ENCODE measurements at regions not wholly inside any gene's neighbourhood (a gene's known extent, or its start where the extent isn't known, plus 50 kb on each side); places are given as distances from the start of the nearest gene placed in this dataset.
A peak's percentile ranks its signal among the peaks of the same experiment; 100 is the strongest.

DNA sequence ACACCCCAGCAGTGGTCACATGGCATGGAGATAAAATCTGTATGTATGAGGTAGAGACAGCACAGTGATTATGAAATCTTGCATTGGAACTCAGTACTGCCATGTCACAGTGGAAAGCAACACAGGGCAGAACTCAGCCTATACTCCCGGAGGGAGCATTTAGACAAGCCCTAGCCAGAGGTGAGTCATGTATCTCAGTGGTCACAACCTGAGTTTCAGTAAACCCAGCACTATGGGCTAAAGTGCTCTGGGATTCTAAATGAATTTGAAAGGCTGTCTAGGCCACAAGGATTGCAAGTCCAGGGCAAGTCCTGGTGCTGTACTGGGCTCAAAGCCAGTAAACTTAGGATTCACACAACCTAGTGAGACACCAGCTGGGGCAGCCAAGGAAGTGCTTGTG, 1717.1 kb upstream of the RAG2 start:
- H3K9me3 ChIP-seq, result peaks cover 0 to 26% (median 7%) of the 10 kb centered on the region in 4 donors

DNA sequence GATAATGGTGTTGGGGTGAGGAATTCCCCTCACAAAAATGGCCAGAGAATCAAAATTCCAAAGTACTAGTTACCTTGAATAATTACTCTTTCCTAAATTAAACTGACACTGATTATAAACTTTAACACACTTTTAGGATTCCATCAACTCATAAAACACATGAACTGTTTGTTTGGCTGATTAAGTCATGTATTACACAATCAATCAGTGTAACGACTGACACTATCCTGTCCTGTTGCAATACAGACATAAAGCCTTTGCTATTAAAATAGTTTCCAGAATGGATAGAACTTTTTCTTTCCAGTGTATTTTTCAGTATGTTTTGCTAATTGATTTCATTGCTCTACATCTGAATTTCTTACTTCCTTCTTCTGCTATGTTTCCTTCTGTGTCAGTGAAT, 1709.4 kb upstream of the RAG2 start:
- Histone ChIP-seq H3K4me3 (no peak overlapping the region), H3K4me1 (no peaks in the 10 kb centered on the region), H3K9me3 (peaks cover 0 to 8% (median 0%) of the 10 kb centered on the region in 4 donors), H3K27me3 (no peaks in the 10 kb centered on the region), H3K27ac (no peak overlapping the region), H3K36me3 (no peaks in the 10 kb centered on the region)
- WGBS, 5 donors, result 60 to 84% (median 74%) methylated on average over 1 of the region's 1 CpG
- intact Hi-C loops (cut with DNase I; ENCODE audit: low total_unique reads), result no loop called here
- DNase-seq, result no peak
- no peak for TF ChIP-seq POLR2A (IDR thresholded peaks at IDR 0.05)
- no peak for TF ChIP-seq EP300 (IDR thresholded peaks at IDR 0.05)
- TF ChIP-seq, protein P1, sequence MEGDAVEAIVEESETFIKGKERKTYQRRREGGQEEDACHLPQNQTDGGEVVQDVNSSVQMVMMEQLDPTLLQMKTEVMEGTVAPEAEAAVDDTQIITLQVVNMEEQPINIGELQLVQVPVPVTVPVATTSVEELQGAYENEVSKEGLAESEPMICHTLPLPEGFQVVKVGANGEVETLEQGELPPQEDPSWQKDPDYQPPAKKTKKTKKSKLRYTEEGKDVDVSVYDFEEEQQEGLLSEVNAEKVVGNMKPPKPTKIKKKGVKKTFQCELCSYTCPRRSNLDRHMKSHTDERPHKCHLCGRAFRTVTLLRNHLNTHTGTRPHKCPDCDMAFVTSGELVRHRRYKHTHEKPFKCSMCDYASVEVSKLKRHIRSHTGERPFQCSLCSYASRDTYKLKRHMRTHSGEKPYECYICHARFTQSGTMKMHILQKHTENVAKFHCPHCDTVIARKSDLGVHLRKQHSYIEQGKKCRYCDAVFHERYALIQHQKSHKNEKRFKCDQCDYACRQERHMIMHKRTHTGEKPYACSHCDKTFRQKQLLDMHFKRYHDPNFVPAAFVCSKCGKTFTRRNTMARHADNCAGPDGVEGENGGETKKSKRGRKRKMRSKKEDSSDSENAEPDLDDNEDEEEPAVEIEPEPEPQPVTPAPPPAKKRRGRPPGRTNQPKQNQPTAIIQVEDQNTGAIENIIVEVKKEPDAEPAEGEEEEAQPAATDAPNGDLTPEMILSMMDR (IDR thresholded peaks at IDR 0.05), result no peak
- TF ChIP-seq POLR2AphosphoS5 (IDR thresholded peaks at IDR 0.05), result no peak

More for the DNA sequence above, 1717.1 kb upstream of the RAG2 start:
- DNase-seq, result no peak
- H3K4me3 ChIP-seq, result no peak overlapping the region
- WGBS, 5 donors, result 80 to 96% (median 90%) methylated on average over 1 of the region's 1 CpG
- intact Hi-C loops (cut with DNase I; ENCODE audit: low total_unique reads), result no loop called here
- no peaks in the 10 kb centered on the region for H3K4me1 ChIP-seq
- TF ChIP-seq POLR2A (IDR thresholded peaks at IDR 0.05) (no peak), POLR2AphosphoS5 (IDR thresholded peaks at IDR 0.05) (no peak), EP300 (IDR thresholded peaks at IDR 0.05) (no peak)
- TF ChIP-seq, protein P1 (IDR thresholded peaks at IDR 0.05), result no peak
- H3K27me3 ChIP-seq, result no peaks in the 10 kb centered on the region
- H3K27ac ChIP-seq, result no peak overlapping the region
- no peaks in the 10 kb centered on the region for H3K36me3 ChIP-seq

DNA sequence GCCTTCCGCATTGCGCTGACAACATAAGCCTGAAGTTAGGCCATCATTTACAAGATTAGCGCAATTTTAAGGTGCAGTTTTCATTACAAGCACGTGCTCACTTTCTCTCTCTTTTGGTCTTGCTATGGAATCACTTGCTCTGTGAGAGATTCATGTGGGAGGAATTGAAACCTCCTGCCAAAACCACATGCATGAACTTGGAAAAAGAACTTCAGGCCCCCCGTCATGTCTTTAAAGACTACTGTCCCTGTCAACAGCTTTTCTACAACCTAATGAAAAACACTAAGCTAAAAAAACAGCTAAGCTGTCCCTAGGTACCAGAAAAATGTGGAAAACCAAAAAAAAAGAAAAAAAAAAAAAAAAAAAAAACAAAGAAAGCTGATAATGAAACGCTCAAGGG, 1707.6 kb upstream of the RAG2 start:
- Histone ChIP-seq H3K27ac (no peak overlapping the region), H3K9me3 (peaks cover 0 to 3% (median 0%) of the 10 kb centered on the region in 4 donors), H3K4me1 (no peaks in the 10 kb centered on the region), H3K4me3 (no peak overlapping the region), H3K27me3 (no peaks in the 10 kb centered on the region), H3K36me3 (no peaks in the 10 kb centered on the region)
- TF ChIP-seq, protein P1 (IDR thresholded peaks at IDR 0.05), result no peak
- intact Hi-C loops (cut with DNase I; ENCODE audit: low total_unique reads), result no loop called here
- WGBS, 5 donors, result 73 to 85% (median 82%) methylated on average over 6 of the region's 6 CpGs
- peak in 1 of 2 donors; percentile 7 for DNase-seq

DNA sequence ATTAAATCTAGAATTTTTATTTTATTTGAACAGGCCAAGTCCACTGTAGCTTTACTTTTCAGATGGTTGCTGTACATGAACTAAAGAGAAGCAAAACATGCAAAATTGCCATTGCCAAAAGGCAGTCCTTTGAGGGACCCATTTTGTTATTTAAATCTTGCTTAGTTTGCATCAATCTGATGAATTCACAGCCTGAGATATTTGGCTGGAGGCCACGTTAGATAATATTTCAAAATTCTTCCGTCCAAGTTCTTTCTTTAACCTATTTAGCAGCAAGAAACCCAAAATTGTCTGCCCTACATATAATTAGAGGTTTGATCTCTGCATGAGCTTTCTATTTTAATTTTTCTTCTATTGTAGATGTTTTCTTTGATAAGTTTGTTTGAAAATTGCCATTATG, 1706.9 kb upstream of the RAG2 start:
- TF ChIP-seq POLR2AphosphoS5 (IDR thresholded peaks at IDR 0.05), result no peak
- no peak for TF ChIP-seq POLR2A (IDR thresholded peaks at IDR 0.05)
- TF ChIP-seq EP300 (IDR thresholded peaks at IDR 0.05), result no peak
- TF ChIP-seq, protein P1 (IDR thresholded peaks at IDR 0.05), result no peak
- Histone ChIP-seq H3K27me3 (no peaks in the 10 kb centered on the region), H3K4me1 (no peaks in the 10 kb centered on the region), H3K4me3 (no peak overlapping the region), H3K9me3 (no peaks in the 10 kb centered on the region), H3K27ac (no peak overlapping the region), H3K36me3 (no peaks in the 10 kb centered on the region)
- WGBS, 5 donors, result 48 to 72% (median 68%) methylated on average over 2 of the region's 2 CpGs
- intact Hi-C loops (cut with DNase I; ENCODE audit: low total_unique reads), result no loop called here
- peak in 1 of 2 donors; percentile 3 for DNase-seq

All from stomach (tissue), 8 donors.